ENCODE measurements at regions not wholly inside any gene's neighbourhood (a gene's known extent, or its start where the extent isn't known, plus 50 kb on each side); places are given as distances from the start of the nearest gene placed in this dataset.

GRCh38 chr4:42736527-42737195 lies 79.8 kb upstream of the ATP8A1 start:
- DNase-seq, result no peak

- no peak for DNase-seq
Measured at GRCh38 chr4:42733380-42733779, 76.5 kb upstream of the ATP8A1 start.

GRCh38 chr4:42732776-42733175 lies 75.9 kb upstream of the ATP8A1 start:
- DNase-seq, result no peak

DNA sequence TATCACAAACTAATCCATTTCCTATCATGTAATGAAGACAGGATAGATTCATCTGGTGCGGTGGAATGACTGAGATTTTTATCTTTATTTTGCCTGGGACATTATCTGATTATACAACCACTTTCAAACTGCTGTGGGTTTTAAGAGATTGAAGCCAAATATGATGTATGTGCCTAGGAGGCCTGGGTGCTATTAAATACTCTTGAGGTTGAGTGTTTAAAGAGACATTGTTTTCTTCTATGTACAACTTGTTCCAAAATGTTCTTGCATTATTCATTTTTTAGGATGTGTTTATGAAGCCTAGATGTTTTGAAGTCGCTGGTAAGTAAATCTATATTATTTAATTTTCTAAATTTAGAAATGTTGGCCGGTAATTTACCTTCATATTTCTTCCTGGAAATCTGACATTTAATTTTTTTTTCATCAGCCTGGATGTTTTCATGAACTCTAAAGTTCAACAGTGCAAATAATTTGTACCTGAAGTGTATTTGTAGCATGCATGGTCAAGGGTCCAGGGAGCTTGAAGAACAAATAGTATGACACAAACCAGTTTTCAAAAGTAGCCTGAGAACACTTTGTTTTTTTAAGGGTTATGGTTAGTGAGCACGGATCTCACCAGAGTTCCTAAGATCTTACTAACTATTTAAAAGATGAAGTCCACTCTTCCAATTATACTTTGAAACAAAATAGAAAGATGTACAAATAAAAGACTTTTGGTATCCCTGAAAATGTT lies 72.8 kb upstream of the ATP8A1 start:
- no peak for DNase-seq

- DNase-seq, result no peak
Measured at GRCh38 chr4:42724451-42724850, 67.5 kb upstream of the ATP8A1 start.

DNA sequence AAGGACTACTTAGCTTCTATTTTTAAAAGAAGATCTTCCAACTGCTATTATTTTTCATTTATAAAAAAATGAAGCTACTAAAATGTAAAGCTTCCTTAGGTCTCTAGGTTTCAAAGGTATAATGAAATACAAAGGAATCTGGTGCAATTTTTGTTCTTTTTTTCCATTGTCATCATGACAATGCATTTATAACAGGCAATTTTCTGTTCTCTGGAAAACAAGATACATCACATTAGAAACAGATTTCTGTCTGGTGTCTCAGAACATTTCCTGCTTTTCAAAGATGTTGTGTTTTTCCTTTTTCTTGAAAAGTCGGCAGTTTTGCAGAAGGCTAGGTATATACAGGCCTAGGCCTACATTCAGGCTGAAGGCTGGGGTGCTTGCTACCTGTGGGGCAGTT lies 63.6 kb upstream of the ATP8A1 start:
- DNase-seq, result peak; percentile 26

- no peak for DNase-seq
Measured at GRCh38 chr4:42719257-42719656, 62.4 kb upstream of the ATP8A1 start.

- no peak for DNase-seq
Measured at GRCh38 chr4:42718336-42718735, 61.4 kb upstream of the ATP8A1 start.

- peak; percentile 13 for DNase-seq
Measured at GRCh38 chr4:42716996-42717395, 60.1 kb upstream of the ATP8A1 start.

DNA sequence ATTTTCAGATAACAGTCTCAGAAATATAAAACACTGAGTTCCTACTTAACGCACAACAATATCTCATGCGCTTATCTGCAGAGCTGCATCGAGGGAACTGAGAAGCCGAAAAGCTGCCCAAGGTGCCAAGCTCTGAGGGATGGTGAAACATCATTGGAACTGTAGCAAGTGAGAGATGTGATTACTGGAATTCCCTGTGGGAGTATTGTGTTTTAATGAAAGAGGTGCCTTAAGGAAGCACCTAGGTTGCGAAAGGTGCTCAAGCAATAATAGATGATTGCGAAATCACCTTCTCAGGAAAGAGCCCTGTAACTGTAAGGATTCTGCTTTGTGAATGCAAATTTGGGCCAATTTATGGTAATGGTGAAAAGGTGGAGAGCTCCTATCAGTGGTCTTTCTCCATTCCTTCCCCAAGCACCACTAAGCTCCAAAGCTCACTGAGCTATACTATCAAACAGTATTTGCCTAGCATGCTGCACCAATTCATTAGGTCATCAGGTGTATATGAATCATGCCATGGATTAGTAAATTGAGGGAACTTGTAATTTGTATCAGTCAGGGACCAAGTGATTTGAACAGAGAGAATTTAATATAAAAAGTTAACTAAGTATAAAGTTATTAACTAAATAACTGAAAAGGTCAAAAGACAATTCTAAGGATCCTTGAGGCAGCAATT lies 59.0 kb upstream of the ATP8A1 start:
- no peak for DNase-seq

- no peak for DNase-seq
Measured at GRCh38 chr4:42713391-42713790, 56.5 kb upstream of the ATP8A1 start.

DNA sequence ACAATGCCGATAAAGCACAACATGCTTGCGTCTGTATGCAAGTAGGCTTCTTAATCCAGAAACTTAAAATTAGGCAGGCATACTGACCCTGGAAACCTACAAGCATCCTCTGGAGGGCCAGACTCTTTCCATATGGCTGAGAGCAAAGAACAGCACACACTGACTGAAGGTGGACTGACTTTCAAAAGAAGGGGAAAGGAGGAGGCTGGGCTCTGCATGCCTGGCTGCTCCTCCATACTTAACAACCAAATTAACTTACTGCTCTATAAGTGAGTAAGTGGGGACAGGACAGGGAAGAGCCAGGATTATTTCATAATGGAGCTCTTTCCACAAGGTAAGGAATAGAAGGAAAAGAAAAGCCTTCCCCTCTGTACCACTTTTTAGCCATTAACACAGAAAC lies 55.9 kb upstream of the ATP8A1 start:
- DNase-seq, result no peak

DNA sequence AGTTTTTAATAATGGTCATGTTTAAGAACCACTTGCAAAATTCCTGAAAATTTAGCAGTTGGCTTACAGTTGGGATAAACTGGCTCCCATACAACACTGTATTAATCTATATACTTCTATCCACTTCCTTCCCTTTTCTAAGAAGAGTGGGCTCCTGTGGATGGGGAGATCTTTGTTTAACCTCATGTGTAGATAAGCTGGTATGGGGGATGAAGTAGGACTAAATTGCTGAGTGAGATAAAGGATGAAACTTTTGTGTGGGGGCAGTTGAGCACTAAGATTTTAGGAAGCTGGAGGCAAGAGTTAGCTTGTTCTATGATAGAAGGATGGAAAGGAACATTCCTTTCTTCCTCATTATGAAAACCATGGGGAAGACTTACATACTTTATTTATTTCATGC lies 54.6 kb upstream of the ATP8A1 start:
- peak; percentile 24 for DNase-seq

GRCh38 chr4:42710761-42711160 lies 53.9 kb upstream of the ATP8A1 start:
- no peak for DNase-seq

GRCh38 chr4:42710329-42710728 lies 53.4 kb upstream of the ATP8A1 start:
- DNase-seq, result no peak

DNA sequence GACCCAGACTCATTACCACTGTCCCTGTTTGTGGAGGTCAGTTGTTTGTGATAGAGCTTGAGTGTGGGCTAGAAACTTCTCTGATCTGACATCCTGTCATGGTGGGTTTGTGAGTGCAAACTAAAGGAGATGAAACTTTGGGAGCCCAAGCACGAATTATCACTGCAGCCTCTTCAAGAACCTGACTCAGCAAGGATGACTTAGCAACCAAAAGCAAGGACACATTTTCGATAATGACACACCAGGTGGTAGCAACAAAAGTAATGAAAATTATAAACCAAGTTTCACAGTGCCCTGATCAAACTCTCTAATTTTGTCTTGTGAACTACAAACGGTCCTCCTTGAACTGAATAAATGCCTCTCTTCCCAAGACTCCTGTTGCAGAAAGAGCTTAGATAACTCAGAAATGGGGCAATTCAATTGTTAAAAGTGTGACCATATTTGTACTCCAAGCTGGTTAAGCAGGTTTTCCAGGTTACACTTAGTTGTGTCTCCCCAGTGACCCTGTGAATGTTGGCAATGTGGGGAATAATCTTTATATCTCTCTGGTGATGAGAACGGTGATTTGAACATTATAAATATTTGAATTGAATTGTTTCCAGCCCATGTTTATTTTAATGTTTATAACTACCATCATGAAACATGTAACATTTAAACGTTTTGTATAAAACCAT lies 52.6 kb upstream of the ATP8A1 start:
- no peak for DNase-seq

DNA sequence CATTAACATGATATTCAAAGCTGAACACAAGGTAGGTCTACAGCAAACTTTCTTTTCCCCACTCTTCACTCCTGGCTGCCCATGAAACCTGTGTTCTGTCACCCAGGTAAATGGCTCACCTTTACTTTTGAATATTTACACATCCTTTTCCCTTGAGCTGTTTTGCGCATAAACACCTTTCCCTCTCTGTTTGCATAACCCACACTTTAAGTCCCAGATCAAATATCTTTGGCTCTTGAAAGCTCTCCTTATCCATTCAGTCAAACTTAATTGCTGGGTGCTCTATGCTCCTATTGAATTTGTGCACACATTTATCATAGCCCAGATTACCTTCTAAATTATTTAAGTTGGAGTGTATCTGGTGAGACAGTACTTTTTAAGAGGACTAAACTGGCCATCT lies 51.7 kb upstream of the ATP8A1 start:
- DNase-seq, result no peak

Data from hematopoietic multipotent progenitor cell treated with erythropoietin and hydrocortisone succinate and interleukin-3 and kit ligand, for 6 days (in vitro differentiated cells).